GM06990 (cell line): ENCODE measurements at regions not wholly inside any gene's neighbourhood (a gene's known extent, or its start where the extent isn't known, plus 50 kb on each side); places are given as distances from the start of the nearest gene placed in this dataset.

Source experiments
- DNase-seq: peaks from one replicate; pipeline ENCODE4 v3.0.0-alpha.2; 2011; ENCODE audit not compliant: insufficient read length; ENCODE audit errors: extremely low read depth
- H3K27me3 ChIP-seq: replicated peaks from 2 replicates; pipeline ENCODE4 v1.6.0; 2011; ENCODE audit warnings: low read length; ENCODE audit not compliant: control insufficient read depth, insufficient read depth
- H3K36me3 ChIP-seq: 2 replicates; pipeline ENCODE4 v1.5.1; 2011; ENCODE audit warnings: low read length; ENCODE audit not compliant: control insufficient read depth, insufficient read depth
- H3K4me3 ChIP-seq: replicated peaks from 2 replicates; pipeline ENCODE4 v1.5.1; 2011; ENCODE audit warnings: low read depth, mild to moderate bottlenecking, control low read depth, low read length
- TF ChIP-seq, protein P1 (sequence below): IDR thresholded peaks from 2 replicates; pipeline ENCODE4 v1.5.1; 2011; ENCODE audit warnings: low read length, control low read depth, mild to moderate bottlenecking, inconsistent platforms; ENCODE audit not compliant: insufficient read depth, poor library complexity, severe bottlenecking

DNA sequence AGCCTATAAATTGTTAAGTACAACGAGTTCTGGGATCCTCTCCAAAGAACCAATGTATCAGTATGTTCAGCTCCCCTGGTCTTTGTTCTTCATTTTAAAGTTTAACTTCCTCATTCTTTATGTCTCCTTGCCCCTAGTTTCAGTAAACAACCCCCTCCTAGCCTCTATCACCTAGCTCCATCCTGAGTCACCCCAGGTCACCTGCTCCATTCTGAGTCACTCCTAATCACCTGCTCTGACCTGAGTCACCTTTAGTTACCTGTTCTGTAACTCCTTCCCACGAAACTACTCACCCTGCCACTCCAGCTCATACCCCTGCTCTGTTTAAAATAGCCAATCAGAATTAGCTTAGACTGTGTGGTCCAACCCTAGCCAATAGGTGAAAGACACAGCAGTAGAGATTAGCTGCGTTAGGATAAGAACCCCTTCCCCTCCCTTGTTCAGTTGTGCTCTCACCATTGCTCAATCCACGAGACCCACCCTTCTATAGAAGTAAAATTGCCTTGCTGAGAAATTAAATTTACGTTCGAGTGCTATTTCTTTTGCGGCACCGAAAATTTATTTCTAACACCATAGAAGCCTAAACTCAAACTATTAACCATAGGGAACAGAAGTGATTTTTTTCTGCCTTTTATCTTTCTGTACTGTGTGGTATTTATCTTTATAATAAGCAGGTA lies 245.0 kb upstream of the ADAMTS9 start:
- Histone ChIP-seq H3K36me3 (no peaks in the 10 kb centered on the region), H3K27me3 (no peaks in the 10 kb centered on the region), H3K4me3 (no peak overlapping the region)
- TF ChIP-seq, protein P1, sequence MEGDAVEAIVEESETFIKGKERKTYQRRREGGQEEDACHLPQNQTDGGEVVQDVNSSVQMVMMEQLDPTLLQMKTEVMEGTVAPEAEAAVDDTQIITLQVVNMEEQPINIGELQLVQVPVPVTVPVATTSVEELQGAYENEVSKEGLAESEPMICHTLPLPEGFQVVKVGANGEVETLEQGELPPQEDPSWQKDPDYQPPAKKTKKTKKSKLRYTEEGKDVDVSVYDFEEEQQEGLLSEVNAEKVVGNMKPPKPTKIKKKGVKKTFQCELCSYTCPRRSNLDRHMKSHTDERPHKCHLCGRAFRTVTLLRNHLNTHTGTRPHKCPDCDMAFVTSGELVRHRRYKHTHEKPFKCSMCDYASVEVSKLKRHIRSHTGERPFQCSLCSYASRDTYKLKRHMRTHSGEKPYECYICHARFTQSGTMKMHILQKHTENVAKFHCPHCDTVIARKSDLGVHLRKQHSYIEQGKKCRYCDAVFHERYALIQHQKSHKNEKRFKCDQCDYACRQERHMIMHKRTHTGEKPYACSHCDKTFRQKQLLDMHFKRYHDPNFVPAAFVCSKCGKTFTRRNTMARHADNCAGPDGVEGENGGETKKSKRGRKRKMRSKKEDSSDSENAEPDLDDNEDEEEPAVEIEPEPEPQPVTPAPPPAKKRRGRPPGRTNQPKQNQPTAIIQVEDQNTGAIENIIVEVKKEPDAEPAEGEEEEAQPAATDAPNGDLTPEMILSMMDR, result no peak
- DNase-seq, result no peak

DNA sequence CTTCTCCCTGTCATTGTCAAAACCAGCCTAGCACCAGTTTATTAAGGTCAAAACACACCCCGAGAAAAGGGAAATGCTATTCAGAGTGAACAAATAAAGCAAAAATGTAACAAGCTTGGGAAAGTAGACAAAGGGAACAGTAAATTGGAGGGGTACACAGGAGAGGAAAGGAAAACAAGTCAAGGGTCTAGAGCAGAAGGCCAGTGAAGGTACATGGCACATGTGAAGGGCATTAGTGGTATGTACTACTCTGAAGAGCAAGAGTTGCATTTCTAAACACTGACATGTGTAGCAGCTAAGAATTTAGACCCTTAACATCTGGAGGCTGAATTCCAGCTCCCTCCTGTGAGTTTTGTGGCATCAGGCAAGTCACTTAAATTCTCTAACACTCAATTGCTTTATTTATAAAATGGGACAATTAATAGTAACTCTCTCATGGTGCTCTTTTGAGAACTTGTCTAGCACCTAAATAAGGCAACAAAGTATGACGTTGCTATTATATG lies 244.3 kb upstream of the ADAMTS9 start:
- no peak for DNase-seq
- Histone ChIP-seq H3K36me3 (no peaks in the 10 kb centered on the region), H3K27me3 (no peaks in the 10 kb centered on the region), H3K4me3 (no peak overlapping the region)
- TF ChIP-seq, protein P1, result no peak

DNA sequence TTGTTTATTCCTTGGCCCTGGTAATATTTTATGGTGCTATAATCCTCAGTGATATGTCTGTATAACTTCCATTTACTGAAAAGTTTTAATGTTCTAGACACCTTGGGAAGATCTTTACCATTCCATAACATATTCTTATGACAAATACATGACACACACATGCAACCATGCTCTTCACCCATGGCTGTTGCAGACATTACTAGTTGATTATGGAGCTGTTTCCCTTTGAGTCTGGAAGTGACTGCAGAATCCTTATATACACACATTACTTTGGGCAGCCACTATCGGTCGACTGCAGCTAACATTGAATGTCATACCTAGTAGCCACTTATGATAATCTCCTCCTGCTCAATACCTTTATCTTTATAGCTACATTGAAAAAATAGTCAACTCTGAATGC lies 243.1 kb upstream of the ADAMTS9 start:
- H3K27me3 ChIP-seq, result no peaks in the 10 kb centered on the region
- TF ChIP-seq, protein P1, result no peak
- no peaks in the 10 kb centered on the region for H3K36me3 ChIP-seq
- no peak overlapping the region for H3K4me3 ChIP-seq
- DNase-seq, result no peak

DNA sequence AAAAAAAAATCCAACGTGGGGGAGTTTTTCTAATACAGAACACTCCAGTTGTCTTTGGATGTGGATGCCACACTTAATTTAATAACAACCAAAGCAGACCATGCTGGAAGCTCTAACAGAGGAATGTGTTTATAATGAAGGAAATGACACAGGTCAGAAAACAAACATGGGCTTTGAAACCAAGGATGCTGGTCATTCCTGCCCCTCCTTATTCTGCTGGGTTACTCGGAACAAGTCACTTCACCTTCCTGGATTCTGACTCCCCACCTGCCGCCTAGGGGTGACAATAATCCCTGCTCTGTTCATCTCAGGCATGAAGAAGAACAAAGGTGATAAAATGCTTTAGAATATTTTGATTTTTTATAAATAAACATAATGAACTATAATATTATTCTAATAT lies 240.9 kb upstream of the ADAMTS9 start:
- no peak overlapping the region for H3K4me3 ChIP-seq
- no peaks in the 10 kb centered on the region for H3K36me3 ChIP-seq
- DNase-seq, result no peak
- no peaks in the 10 kb centered on the region for H3K27me3 ChIP-seq
- TF ChIP-seq, protein P1, result no peak

DNA sequence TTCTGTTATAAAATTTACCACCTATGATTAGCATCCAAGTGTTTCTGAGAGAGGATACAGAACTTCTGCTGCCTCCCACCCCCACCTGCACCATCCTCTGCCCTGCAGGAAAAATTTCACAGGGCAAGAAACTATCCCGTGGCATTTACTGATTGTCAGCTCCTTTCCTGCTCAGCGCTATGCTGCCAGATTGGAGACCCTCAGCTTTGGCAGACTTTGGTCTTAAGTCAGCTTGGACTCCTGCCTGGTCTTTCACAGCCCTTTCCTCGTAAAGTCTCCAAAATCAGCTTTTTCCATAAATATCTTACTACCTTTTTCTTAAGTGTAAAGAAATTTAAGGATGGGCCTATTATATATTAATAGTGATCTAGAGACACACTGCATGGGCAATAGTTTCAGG lies 239.9 kb upstream of the ADAMTS9 start:
- Histone ChIP-seq H3K27me3 (no peaks in the 10 kb centered on the region), H3K36me3 (no peaks in the 10 kb centered on the region), H3K4me3 (no peak overlapping the region)
- DNase-seq, result no peak
- TF ChIP-seq, protein P1, result no peak
